Spleen (tissue), 7 donors: ENCODE measurements at regions not wholly inside any gene's neighbourhood (a gene's known extent, or its start where the extent isn't known, plus 50 kb on each side); places are given as distances from the start of the nearest gene placed in this dataset.

Experiments
- CTCF ChIP-seq, 11 experiments: fragments of 200-600 bp in 7 of 11; fragments of 450-650 bp in 4 of 11; sonication (generic) in 4 of 11; IDR thresholded peaks in 8 of 11; conservative IDR thresholded peaks in 3 of 11; 1 replicate in 7 of 11; 2 replicates in 4 of 11; pipeline versions ENCODE4 v1.4.0 to v1.8.0; 2016 to 2021; ENCODE audit warnings: antibody characterized with exemption in 11 of 11, inconsistent platforms in 4 of 11, mild to moderate bottlenecking in 1 of 11
- POLR2A ChIP-seq, 3 donors: fragments of 450-650 bp; IDR thresholded peaks; one replicate each; pipeline ENCODE4 v1.5.1; 2017; ENCODE audit warnings: antibody characterized with exemption in 3 of 3, mild to moderate bottlenecking in 1 of 3
- POLR2AphosphoS5 ChIP-seq, 3 donors: sonication (generic); formaldehyde crosslinking; IDR thresholded peaks; one replicate each; pipeline ENCODE4 v1.5.1; 2017; ENCODE audit warnings: antibody characterized with exemption in 3 of 3
- donor health status: DM: no; HTN: no; CAD: no; lungs with moderate emphysema.
- donor health status: DM: no; HTN: no; CAD: no.
- donor health status: DM: no; HTN: no; CAD: no.

DNA sequence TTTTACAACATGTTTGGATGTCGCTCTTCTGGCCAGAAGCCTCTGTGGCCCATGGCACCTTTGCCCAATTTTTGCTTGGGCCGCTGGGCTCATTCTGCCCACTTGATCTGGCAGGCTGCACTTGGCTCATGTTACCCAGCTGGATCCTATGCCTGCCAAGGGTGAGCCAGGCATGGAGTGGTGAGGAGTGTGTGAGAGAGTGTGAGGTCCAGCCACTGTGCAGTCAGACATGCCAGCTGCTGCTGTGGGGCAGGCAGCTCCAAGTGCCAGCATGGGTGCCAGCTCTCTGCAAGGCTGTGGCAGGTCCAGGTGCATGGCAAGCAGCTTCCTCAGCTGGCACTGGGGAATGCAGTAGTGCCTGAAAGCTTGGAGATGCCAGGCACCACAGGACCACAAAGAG, 71.0 kb downstream of the EBNA1BP2 start:
- no peak for TF ChIP-seq POLR2A (IDR thresholded peaks at IDR 0.05)
- no peak for TF ChIP-seq CTCF (IDR thresholded peaks at IDR 0.05 in 8 of 11, conservative IDR thresholded peaks at IDR 0.05 in 3 of 11)
- TF ChIP-seq POLR2AphosphoS5 (IDR thresholded peaks at IDR 0.05) = no peak
